ENCODE measurements at regions not wholly inside any gene's neighbourhood (a gene's known extent, or its start where the extent isn't known, plus 50 kb on each side); places are given as distances from the start of the nearest gene placed in this dataset.

DNA sequence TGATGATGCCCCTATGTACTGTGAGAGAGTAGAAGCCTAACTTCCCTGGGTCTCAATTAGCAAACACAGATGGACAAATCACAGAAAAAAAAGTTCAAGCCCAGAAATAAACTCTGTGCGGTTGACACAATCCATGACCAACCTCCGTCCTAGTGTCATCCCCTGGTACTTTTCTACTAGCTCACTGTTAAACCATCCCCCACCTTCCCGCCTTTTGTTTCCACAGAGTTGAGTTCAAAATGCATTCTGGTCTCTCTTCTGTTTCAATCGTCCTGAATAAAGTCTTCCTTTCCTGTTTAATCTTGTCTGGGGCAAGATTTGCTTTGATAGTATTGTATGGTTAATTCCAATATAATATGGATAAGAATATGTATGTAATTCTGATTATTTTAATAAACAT lies 199.9 kb downstream of the SLC6A15 start:
- no peak overlapping the region for H3K27ac Mint-ChIP-seq
- H3K4me1 Mint-ChIP-seq (ENCODE audit: unreplicated experiment), result no peaks in the 10 kb centered on the region
- no peaks in the 10 kb centered on the region for H3K36me3 Mint-ChIP-seq
- DNase-seq (ENCODE audit: extremely low spot score, unreplicated experiment), result no peak
- no peaks in the 10 kb centered on the region for H3K27me3 Mint-ChIP-seq
- TF ChIP-seq, protein P1, sequence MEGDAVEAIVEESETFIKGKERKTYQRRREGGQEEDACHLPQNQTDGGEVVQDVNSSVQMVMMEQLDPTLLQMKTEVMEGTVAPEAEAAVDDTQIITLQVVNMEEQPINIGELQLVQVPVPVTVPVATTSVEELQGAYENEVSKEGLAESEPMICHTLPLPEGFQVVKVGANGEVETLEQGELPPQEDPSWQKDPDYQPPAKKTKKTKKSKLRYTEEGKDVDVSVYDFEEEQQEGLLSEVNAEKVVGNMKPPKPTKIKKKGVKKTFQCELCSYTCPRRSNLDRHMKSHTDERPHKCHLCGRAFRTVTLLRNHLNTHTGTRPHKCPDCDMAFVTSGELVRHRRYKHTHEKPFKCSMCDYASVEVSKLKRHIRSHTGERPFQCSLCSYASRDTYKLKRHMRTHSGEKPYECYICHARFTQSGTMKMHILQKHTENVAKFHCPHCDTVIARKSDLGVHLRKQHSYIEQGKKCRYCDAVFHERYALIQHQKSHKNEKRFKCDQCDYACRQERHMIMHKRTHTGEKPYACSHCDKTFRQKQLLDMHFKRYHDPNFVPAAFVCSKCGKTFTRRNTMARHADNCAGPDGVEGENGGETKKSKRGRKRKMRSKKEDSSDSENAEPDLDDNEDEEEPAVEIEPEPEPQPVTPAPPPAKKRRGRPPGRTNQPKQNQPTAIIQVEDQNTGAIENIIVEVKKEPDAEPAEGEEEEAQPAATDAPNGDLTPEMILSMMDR (conservative IDR thresholded peaks at IDR 0.05), result no peak
- H3K4me3 Mint-ChIP-seq, result no peak overlapping the region
- H3K9me3 Mint-ChIP-seq, result no peaks in the 10 kb centered on the region

DNA sequence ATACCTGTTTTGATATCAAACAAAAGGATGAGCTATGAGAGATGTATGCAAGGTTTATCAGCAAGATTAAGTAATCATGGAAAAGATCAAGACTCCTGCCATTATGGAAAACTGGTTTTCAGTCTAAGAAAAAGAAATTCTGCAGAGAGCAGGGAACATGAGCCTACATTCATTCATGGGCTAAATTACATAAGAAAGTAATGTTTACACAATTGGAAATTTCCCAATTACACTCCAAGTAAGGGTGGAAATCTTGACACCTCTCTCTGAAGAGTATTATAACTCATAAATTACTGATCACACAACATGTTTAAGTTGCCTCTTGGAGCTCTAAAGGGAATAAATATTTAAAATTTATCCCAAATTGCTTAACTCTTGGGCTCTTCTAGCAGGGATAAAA lies 206.2 kb downstream of the SLC6A15 start:
- Mint-ChIP-seq H3K4me3 (no peak overlapping the region), H3K36me3 (no peaks in the 10 kb centered on the region), H3K27ac (no peak overlapping the region), H3K9me3 (no peaks in the 10 kb centered on the region), H3K4me1 (ENCODE audit: unreplicated experiment) (peaks cover 3% of the 10 kb centered on the region), H3K27me3 (no peaks in the 10 kb centered on the region)
- DNase-seq (ENCODE audit: extremely low spot score, unreplicated experiment), result no peak
- TF ChIP-seq, protein P1 (conservative IDR thresholded peaks at IDR 0.05), result no peak

- no peaks in the 10 kb centered on the region for H3K36me3 Mint-ChIP-seq
- peaks cover 6% of the 10 kb centered on the region for H3K4me1 Mint-ChIP-seq (ENCODE audit: unreplicated experiment)
Observed at GRCh38 chr12:84704856-84705255, 207.7 kb downstream of the SLC6A15 start.

GRCh38 chr12:84702001-84702400 lies 210.6 kb downstream of the SLC6A15 start:
- Mint-ChIP-seq H3K9me3 (no peaks in the 10 kb centered on the region), H3K27me3 (no peaks in the 10 kb centered on the region), H3K36me3 (no peaks in the 10 kb centered on the region), H3K27ac (no peak overlapping the region), H3K4me3 (no peak overlapping the region), H3K4me1 (ENCODE audit: unreplicated experiment) (peaks cover 6% of the 10 kb centered on the region)
- DNase-seq (ENCODE audit: extremely low spot score, unreplicated experiment), result no peak
- TF ChIP-seq, protein P1 (conservative IDR thresholded peaks at IDR 0.05), result no peak

More at GRCh38 chr12:84704856-84705255, 207.7 kb downstream of the SLC6A15 start:
- no peaks in the 10 kb centered on the region for H3K9me3 Mint-ChIP-seq
- no peak overlapping the region for H3K4me3 Mint-ChIP-seq
- no peak overlapping the region for H3K27ac Mint-ChIP-seq
- DNase-seq (ENCODE audit: extremely low spot score, unreplicated experiment), result no peak
- TF ChIP-seq, protein P1 (conservative IDR thresholded peaks at IDR 0.05), result no peak
- H3K27me3 Mint-ChIP-seq, result no peaks in the 10 kb centered on the region

DNA sequence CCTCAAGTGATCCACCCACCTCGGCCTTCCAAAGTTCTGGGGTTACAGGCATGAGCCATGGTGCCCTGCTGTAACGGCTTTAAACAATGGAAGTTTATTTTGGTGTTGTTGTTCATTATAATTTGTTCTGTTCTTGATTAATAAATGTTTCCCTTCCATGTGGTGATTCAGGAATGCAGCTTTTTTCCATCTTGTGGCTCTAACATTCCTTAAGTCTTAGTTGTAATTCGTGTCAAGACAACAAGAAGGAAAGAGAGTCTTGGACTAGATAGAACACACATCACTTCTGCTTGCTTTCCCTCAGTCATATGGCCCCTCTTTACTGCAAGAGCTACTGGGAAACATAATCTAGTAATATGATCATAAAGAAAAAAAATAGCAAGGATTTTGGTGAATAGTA lies 211.6 kb downstream of the SLC6A15 start:
- no peaks in the 10 kb centered on the region for H3K27me3 Mint-ChIP-seq
- no peak overlapping the region for H3K4me3 Mint-ChIP-seq
- no peak overlapping the region for H3K27ac Mint-ChIP-seq
- no peaks in the 10 kb centered on the region for H3K36me3 Mint-ChIP-seq
- TF ChIP-seq, protein P1 (conservative IDR thresholded peaks at IDR 0.05), result no peak
- no peak for DNase-seq (ENCODE audit: extremely low spot score, unreplicated experiment)
- H3K9me3 Mint-ChIP-seq, result no peaks in the 10 kb centered on the region
- H3K4me1 Mint-ChIP-seq (ENCODE audit: unreplicated experiment), result peaks cover 6% of the 10 kb centered on the region

Measured in type B pancreatic cell (in vitro differentiated cells).